Activated T-cell treated with anti-CD3 and anti-CD28 coated beads, Interleukin-2, amount 50 U/mL, for 48 hours (primary cell): ENCODE measurements at regions not wholly inside any gene's neighbourhood (a gene's known extent, or its start where the extent isn't known, plus 50 kb on each side); places are given as distances from the start of the nearest gene placed in this dataset.
"Not testable (repeated sequence)": the region's sequence is repeated elsewhere in the genome, so short reads cannot be mapped to it uniquely, and the experiment has no call there.

Source experiments
- DNase-seq, 2 experiments: peaks; one replicate each; pipeline ENCODE4 v3.0.0-alpha.2; 2020

DNA sequence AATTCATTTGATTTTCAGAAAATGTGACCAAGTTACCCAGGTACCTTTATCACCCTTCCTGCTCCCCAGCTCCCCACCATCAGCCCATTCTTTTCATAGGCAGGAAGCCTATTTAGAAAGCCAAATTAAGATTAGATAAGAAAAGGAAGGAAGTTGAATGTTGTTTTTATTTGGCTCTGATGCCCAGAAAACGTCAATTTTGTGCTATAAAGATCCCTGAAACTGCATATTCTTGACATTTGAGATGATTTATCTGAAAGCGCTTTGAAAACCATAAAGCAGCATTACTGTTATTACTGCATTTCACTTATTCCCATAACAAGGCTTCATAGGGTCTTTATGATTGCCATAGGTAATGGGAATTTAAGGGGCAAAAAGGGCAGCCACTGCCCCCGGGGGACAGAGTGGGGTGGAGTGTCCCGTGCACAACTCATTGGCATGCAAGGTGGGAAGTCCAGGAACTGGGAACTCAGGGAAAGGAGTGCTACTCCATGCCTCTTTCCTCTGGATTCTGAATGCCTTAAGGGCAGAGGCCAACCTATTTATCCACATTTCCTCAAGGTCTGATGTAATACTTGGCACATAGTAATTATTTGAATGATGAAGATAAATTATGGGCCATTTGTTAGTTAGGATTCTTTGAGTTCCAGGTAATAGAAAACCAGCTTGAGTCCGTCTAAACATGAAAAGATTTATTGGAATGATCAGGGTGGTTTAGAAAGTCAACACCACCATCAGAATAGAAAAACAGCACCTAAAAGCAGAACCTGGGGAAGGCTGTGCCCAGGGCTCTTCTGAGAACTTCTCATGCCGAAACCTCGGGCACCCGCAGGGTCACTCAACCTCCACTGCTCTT lies 100.6 kb upstream of the ELMO1 start:
- no peak for DNase-seq

GRCh38 chr7:37550426-37550825 lies 101.8 kb upstream of the ELMO1 start:
- DNase-seq: no peak

DNA sequence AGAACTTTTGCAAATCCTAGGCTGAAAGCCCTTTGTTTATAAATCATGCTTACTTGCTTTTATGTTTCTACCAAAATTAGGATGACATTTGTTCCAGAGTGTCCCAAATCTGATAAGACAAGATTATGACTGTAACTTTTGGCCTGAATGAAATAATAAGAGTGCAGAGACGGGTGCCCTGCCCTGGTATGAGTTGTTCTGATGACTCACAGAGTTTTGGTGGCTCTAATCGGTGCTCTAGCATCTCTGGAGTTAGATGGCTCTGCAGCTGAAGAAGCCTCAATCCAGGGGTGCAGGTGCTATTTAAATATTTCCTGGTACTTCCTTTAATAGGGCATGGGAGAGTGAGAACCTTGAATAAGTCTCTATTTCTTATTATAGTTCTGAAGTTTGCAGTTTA lies 102.2 kb upstream of the ELMO1 start:
- no peak for DNase-seq

DNA sequence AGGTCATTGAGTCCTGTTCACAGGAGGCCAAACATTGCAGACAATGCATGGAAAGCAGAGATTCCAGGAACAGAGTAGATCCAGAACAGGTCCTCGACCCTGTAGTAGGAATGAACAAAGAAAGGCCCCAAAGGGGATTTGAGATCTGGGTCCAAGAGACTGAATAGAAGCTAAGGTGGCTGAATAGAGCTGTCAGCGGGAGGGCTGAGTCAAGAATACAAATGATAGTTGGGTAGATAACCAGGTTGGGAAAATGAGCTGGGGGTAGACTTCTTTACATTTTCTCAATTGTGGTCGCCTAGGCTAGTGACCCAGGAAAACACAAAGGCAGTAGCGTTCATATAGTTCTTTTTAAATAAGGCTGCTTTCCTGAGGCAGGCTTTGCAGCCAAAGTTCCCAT lies 103.4 kb upstream of the ELMO1 start:
- no peak for DNase-seq

- not testable (repeated sequence) for DNase-seq
These were observed 103.8 kb upstream of the ELMO1 start for GRCh38 chr7:37552439-37552838.

GRCh38 chr7:37555528-37555927 lies 106.9 kb upstream of the ELMO1 start:
- DNase-seq: no peak

GRCh38 chr7:37557571-37558209 lies 109.0 kb upstream of the ELMO1 start:
- no peak for DNase-seq

DNA sequence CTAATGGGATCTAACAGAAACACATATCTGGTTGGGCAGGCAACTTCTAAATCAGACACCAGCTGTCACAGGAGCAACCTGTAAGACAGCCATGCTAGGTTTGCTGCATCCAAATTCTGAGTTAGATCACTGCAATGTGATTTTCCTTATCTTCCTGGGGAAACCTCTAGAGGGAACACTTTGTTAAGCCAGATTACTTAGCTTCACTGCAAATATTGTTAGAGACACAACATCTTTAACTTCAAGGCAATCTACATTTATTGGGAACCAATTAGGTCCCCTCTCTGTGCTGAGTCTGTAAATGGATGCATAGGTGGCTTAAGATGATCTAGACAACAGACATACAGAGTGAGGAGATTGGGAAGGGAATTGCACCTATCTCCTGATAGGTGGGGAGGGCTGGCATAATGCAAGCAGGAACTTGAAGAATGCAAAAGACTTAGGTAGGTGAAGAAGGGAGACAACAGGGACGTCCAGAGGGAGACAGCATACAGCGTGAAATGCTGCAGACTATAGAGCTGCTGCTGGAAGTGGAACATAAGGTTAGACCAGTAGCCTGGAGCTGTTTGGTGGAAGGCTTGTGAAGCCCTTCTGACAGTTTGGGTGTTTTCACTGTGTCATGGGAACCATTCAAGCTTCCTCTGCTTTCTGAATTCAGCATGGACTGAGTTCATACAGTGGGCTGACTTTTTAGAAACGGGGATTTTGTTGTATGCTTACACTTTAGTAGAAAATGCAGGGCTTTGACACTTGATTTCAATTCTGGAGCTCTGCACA lies 109.8 kb upstream of the ELMO1 start:
- DNase-seq: no peak

GRCh38 chr7:37570145-37570544 lies 113.4 kb upstream of the GPR141 start:
- no peak for DNase-seq

DNA sequence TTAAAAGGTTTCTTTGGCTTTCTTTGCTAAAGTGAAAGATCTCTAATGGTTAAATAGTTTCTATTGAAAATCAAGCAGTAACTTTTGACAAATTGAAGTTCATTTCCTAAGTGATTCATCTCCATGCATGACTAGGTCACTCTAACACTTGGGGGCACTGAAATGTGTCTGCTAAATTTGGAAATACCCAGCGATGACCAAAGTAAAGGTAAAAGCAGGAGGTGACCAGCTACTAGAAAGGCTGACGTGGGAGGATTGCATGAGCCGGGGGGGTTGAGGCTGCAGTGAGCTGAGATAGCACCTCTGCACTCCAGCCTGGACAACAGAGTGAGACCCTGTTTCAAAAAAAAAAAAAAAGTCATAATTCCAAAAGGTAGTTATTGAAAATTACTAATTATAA lies 111.8 kb upstream of the GPR141 start:
- no peak for DNase-seq

DNA sequence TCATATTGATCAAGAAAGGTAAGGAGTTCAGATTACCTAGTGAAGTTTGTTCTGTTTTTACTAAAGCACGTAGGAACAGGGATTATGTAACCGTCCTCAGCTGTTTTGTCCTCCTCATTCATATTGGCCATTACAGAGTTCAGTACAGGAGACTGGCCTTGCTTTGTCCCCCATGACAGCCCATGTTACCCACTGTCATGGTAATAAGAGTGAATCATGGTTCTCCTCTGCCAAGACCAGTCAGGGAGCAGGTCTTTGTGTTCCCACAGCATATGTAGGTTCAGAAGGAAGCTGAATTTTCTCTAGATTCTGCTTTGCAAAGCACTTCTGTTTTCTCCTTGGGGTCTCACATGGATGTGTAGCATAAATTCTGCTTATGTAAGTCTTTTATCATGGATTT lies 106.2 kb upstream of the GPR141 start:
- no peak for DNase-seq

GRCh38 chr7:37577901-37578300 lies 105.7 kb upstream of the GPR141 start:
- no peak for DNase-seq

GRCh38 chr7:37578350-37578749 lies 105.2 kb upstream of the GPR141 start:
- DNase-seq: no peak

- no peak for DNase-seq
These were observed 103.2 kb upstream of the GPR141 start for GRCh38 chr7:37580376-37580775.

GRCh38 chr7:37584651-37585463 lies 98.7 kb upstream of the GPR141 start:
- DNase-seq: not testable (repeated sequence)

- no peak for DNase-seq
These were observed 92.7 kb upstream of the GPR141 start for GRCh38 chr7:37590824-37591223.

- no peak for DNase-seq
These were observed 91.2 kb upstream of the GPR141 start for GRCh38 chr7:37592366-37592765.

GRCh38 chr7:37594602-37595001 lies 89.0 kb upstream of the GPR141 start:
- DNase-seq: no peak

GRCh38 chr7:37598824-37599223 lies 84.7 kb upstream of the GPR141 start:
- no peak for DNase-seq

DNA sequence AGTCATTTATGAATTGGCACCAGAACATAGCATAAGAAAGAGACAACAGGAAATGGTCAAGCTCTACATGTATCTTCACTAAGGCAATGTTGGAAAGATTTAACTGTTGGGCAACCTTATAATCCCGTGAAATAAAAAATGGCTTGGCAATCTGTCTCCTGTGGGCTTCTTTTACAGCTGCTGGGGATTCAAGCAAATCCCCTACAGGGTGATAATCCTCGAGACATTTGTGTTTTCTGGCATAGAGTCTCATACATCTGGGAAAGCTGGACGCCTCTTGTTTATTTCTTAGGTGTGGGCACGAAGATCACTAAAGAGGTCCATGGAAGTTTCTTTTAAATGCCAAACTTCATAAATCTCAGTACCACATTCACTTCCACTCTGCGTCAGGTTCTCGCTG lies 82.2 kb upstream of the GPR141 start:
- no peak for DNase-seq

GRCh38 chr7:37604078-37604477 lies 79.5 kb upstream of the GPR141 start:
- no peak for DNase-seq

- DNase-seq: not testable (repeated sequence)
These were observed 66.2 kb upstream of the GPR141 start for GRCh38 chr7:37617406-37617805.

DNA sequence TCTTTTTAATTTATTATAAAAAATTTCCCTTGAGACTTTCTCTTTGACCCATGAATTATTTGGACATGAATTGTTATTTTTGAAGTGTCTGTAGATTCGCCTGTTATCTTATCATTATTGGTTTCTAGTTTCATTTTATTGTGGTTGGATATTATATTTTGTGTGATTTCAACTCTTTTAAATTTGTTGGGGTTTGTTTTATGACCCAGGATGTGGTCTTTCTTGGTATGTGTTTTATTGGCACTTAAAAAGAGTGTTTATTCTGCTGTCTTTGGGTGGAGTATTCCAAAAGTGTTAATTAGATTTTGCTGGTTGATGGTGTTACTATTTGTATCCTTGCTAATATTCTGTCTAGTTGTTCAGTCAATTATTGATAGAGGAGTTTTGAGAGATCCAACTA lies 50.5 kb upstream of the GPR141 start:
- DNase-seq: no peak
